ENCODE measurements at regions not wholly inside any gene's neighbourhood (a gene's known extent, or its start where the extent isn't known, plus 50 kb on each side); places are given as distances from the start of the nearest gene placed in this dataset.

- intact Hi-C loops (cut with DNase I, micrococcal nuclease): no loop called here
- no peak for DNase-seq
- no peak for ATAC-seq
Measured at GRCh38 chr2:146623771-146624170, 1221.1 kb upstream of the ACVR2A start.

- intact Hi-C loops (cut with DNase I, micrococcal nuclease): no loop called here
- DNase-seq (no peak), ATAC-seq (no peak)
Measured at GRCh38 chr2:146621656-146622055, 1223.2 kb upstream of the ACVR2A start.

GRCh38 chr2:146615778-146616177, 1229.1 kb upstream of the ACVR2A start:
- ATAC-seq (peak; percentile 99), DNase-seq (peak in 1 of 2 donors; percentile 26)
- intact Hi-C loops (cut with DNase I, micrococcal nuclease): no loop called here

GRCh38 chr2:146608490-146608889, 1236.3 kb upstream of the ACVR2A start:
- no peak for ATAC-seq
- intact Hi-C loops (cut with DNase I, micrococcal nuclease): no loop called here
- DNase-seq: no peak

- ATAC-seq (no peak), DNase-seq (no peak)
- intact Hi-C loops (cut with DNase I, micrococcal nuclease): no loop called here
Measured at GRCh38 chr2:146604521-146604920, 1240.3 kb upstream of the ACVR2A start.

GRCh38 chr2:146602856-146603255, 1242.0 kb upstream of the ACVR2A start:
- intact Hi-C loops (cut with DNase I, micrococcal nuclease): no loop called here
- ATAC-seq (no peak), DNase-seq (no peak)

GRCh38 chr2:146602383-146602782, 1242.4 kb upstream of the ACVR2A start:
- intact Hi-C loops (cut with DNase I, micrococcal nuclease): no loop called here
- ATAC-seq (no peak), DNase-seq (no peak)

- intact Hi-C loops (cut with DNase I, micrococcal nuclease): no loop called here
- ATAC-seq (no peak), DNase-seq (no peak)
Measured at GRCh38 chr2:146598791-146599190, 1246.0 kb upstream of the ACVR2A start.

GRCh38 chr2:146597291-146597690, 1247.5 kb upstream of the ACVR2A start:
- ATAC-seq (no peak), DNase-seq (no peak)
- intact Hi-C loops (cut with DNase I, micrococcal nuclease): no loop called here

- ATAC-seq (no peak), DNase-seq (no peak)
- intact Hi-C loops (cut with DNase I, micrococcal nuclease): no loop called here
Measured at GRCh38 chr2:146591908-146592307, 1252.9 kb upstream of the ACVR2A start.

GRCh38 chr2:146587291-146587713, 1257.5 kb upstream of the ACVR2A start:
- intact Hi-C loops (cut with DNase I, micrococcal nuclease): no loop called here

GRCh38 chr2:146584316-146584715, 1260.5 kb upstream of the ACVR2A start:
- DNase-seq: no peak
- ATAC-seq: no peak
- intact Hi-C loops (cut with DNase I, micrococcal nuclease): no loop called here

More at GRCh38 chr2:146587291-146587713, 1257.5 kb upstream of the ACVR2A start:
- DNase-seq (no peak), ATAC-seq (no peak)

GRCh38 chr2:146579147-146579930, 1265.5 kb upstream of the ACVR2A start:
- ATAC-seq (no peak), DNase-seq (no peak)
- intact Hi-C loops (cut with DNase I, micrococcal nuclease): no loop called here

GRCh38 chr2:146576339-146577111, 1268.3 kb upstream of the ACVR2A start:
- ATAC-seq (no peak), DNase-seq (no peak)
- intact Hi-C loops (cut with DNase I, micrococcal nuclease): no loop called here

- intact Hi-C loops (cut with DNase I, micrococcal nuclease): no loop called here
- DNase-seq: no peak
Measured at GRCh38 chr2:146572598-146572997, 1272.2 kb upstream of the ACVR2A start.

GRCh38 chr2:146561996-146562395, 1282.8 kb upstream of the ACVR2A start:
- DNase-seq: no peak
- intact Hi-C loops (cut with DNase I, micrococcal nuclease): no loop called here
- no peak for ATAC-seq

More at GRCh38 chr2:146572598-146572997, 1272.2 kb upstream of the ACVR2A start:
- ATAC-seq: no peak

- DNase-seq (no peak), ATAC-seq (no peak)
- intact Hi-C loops (cut with DNase I, micrococcal nuclease): no loop called here
Measured at GRCh38 chr2:146547236-146547635, 1297.6 kb upstream of the ACVR2A start.

- DNase-seq (no peak), ATAC-seq (no peak)
- intact Hi-C loops (cut with DNase I, micrococcal nuclease): no loop called here
Measured at GRCh38 chr2:146544701-146545100, 1300.1 kb upstream of the ACVR2A start.

- intact Hi-C loops (cut with DNase I, micrococcal nuclease): no loop called here
- DNase-seq (no peak), ATAC-seq (no peak)
Measured at GRCh38 chr2:146541896-146542295, 1302.9 kb upstream of the ACVR2A start.

GRCh38 chr2:146540271-146540932, 1304.4 kb upstream of the ACVR2A start:
- ATAC-seq: no peak
- intact Hi-C loops (cut with DNase I, micrococcal nuclease): no loop called here
- DNase-seq: no peak

Data from left colon (tissue), 2 donors.